MCF 10A (cell line): ENCODE measurements at regions not wholly inside any gene's neighbourhood (a gene's known extent, or its start where the extent isn't known, plus 50 kb on each side); places are given as distances from the start of the nearest gene placed in this dataset.
A peak's percentile ranks its signal among the peaks of the same experiment; 100 is the strongest.

Experiments
- BruUV-seq: library from RNA; stranded (reverse); fragments of 400-500 nt; replicated peaks from 2 replicates; lab custom pipeline; 2021; lab: Mats Ljungman, UMichigan
- CTCF ChIA-PET: fragments of 300-600 bp; sonication (Branson Sonifier 250); formaldehyde crosslinking; extraction: SDS; loops from one replicate; lab custom pipeline; 2021; ENCODE audit warnings: antibody characterized with exemption, inconsistent platforms; lab: Yijun Ruan, JAX
- POLR2A ChIA-PET: fragments of 300-600, 350-650 bp; sonication (Branson Sonifier 250); formaldehyde crosslinking; extraction: SDS; loops from one replicate; lab custom pipeline; 2020; ENCODE audit warnings: antibody characterized with exemption, inconsistent platforms; lab: Yijun Ruan, JAX
- DNase-seq: peaks from one replicate; pipeline ENCODE4 v3.0.0-alpha.2; 2018; ENCODE audit not compliant: unreplicated experiment
- H3K27ac Mint-ChIP-seq: one replicate; pipeline ENCODE4 v1.8.0; 2022; ENCODE audit warnings: mild to moderate bottlenecking, low read depth, mixed read lengths; ENCODE audit not compliant: unreplicated experiment
- H3K27me3 Mint-ChIP-seq: one replicate; pipeline ENCODE4 v1.8.0; 2022; ENCODE audit warnings: mixed read lengths; ENCODE audit not compliant: insufficient read depth, unreplicated experiment
- H3K36me3 Mint-ChIP-seq: one replicate; pipeline ENCODE4 v1.8.0; 2022; ENCODE audit warnings: mild to moderate bottlenecking, moderate library complexity, mixed read lengths; ENCODE audit not compliant: insufficient read depth, unreplicated experiment
- H3K4me1 Mint-ChIP-seq: one replicate; pipeline ENCODE4 v1.8.0; 2022; ENCODE audit warnings: mixed read lengths; ENCODE audit not compliant: insufficient read depth, unreplicated experiment
- H3K4me3 Mint-ChIP-seq: one replicate; pipeline ENCODE4 v1.8.0; 2022; ENCODE audit warnings: mild to moderate bottlenecking, moderate library complexity, mixed read lengths; ENCODE audit not compliant: unreplicated experiment
- H3K9me3 Mint-ChIP-seq: one replicate; pipeline ENCODE4 v1.8.0; 2022; ENCODE audit warnings: mixed read lengths; ENCODE audit not compliant: unreplicated experiment
- CTCF ChIP-seq: fragments of 200-600 bp; IDR thresholded peaks from one replicate; pipeline ENCODE4 v1.8.0; 2022; ENCODE audit warnings: antibody characterized with exemption, mild to moderate bottlenecking; ENCODE audit not compliant: unreplicated experiment
- intact Hi-C: fragments of 100-400 bp; cut with micrococcal nuclease; formaldehyde crosslinking; loops from 2 replicates; pipeline ENCODE4 v1.14.1; 2022

GRCh38 chr3:55158345-55158744 lies 230.5 kb upstream of the LRTM1 start:
- POLR2A ChIA-PET = interaction anchor here (1.2 kb wide), 1 partner anchor 9 kb away, joined by 3 read pairs; no protein-coding TSS in a partner anchor
- peaks cover 8% of the 10 kb centered on the region for H3K9me3 Mint-ChIP-seq
- CTCF ChIA-PET = interaction anchor here (0.6 kb wide), 1 partner anchor 9 kb away, joined by 3 read pairs; no protein-coding TSS in a partner anchor
- no peak overlapping the region for H3K4me3 Mint-ChIP-seq
- H3K36me3 Mint-ChIP-seq = no peaks in the 10 kb centered on the region
- no TSS peak for BruUV-seq
- DNase-seq = no peak
- H3K27me3 Mint-ChIP-seq = no peaks in the 10 kb centered on the region
- H3K27ac Mint-ChIP-seq = no peak overlapping the region
- TF ChIP-seq CTCF = no peak
- intact Hi-C loops = no loop called here
- H3K4me1 Mint-ChIP-seq = peaks cover 50% of the 10 kb centered on the region

- Mint-ChIP-seq H3K9me3 (peaks cover 8% of the 10 kb centered on the region), H3K27ac (no peak overlapping the region), H3K36me3 (no peaks in the 10 kb centered on the region), H3K27me3 (no peaks in the 10 kb centered on the region), H3K4me3 (no peak overlapping the region), H3K4me1 (peaks cover 44% of the 10 kb centered on the region)
- intact Hi-C loops = no loop called here
- BruUV-seq = no TSS peak
- TF ChIP-seq CTCF = no peak
- DNase-seq = no peak
- ChIA-PET POLR2A (interaction anchor here (1.0 to 1.2 kb wide), 2 partner anchors 8 to 10 kb away, joined by 3 to 5 read pairs; no protein-coding TSS in a partner anchor), CTCF (interaction anchor here (0.6 kb wide), 1 partner anchor 10 kb away, joined by 3 read pairs; no protein-coding TSS in a partner anchor)
These were observed 229.9 kb upstream of the LRTM1 start for GRCh38 chr3:55157731-55158130.

GRCh38 chr3:55156851-55157650 lies 229.2 kb upstream of the LRTM1 start:
- ChIA-PET POLR2A (interaction anchor here (1.0 to 1.2 kb wide), 2 partner anchors 7 to 10 kb away, joined by 3 to 5 read pairs; no protein-coding TSS in a partner anchor), CTCF (no interaction called here)
- TF ChIP-seq CTCF = no peak
- intact Hi-C loops = no loop called here
- H3K27me3 Mint-ChIP-seq = no peaks in the 10 kb centered on the region
- peak; percentile 26 for DNase-seq
- H3K9me3 Mint-ChIP-seq = peaks cover 8% of the 10 kb centered on the region
- no peak overlapping the region for H3K4me3 Mint-ChIP-seq
- H3K27ac Mint-ChIP-seq = no peak overlapping the region
- peaks cover 37% of the 10 kb centered on the region for H3K4me1 Mint-ChIP-seq
- no TSS peak for BruUV-seq
- no peaks in the 10 kb centered on the region for H3K36me3 Mint-ChIP-seq

- no peak overlapping the region for H3K27ac Mint-ChIP-seq
- no peak for DNase-seq
- H3K27me3 Mint-ChIP-seq = no peaks in the 10 kb centered on the region
- BruUV-seq = no TSS peak
- ChIA-PET POLR2A (no interaction called here), CTCF (interaction anchor here (0.6 to 0.7 kb wide), 3 partner anchors 37 to 289 kb away, joined by 3 to 6 read pairs (median 3); no protein-coding TSS in a partner anchor)
- no peaks in the 10 kb centered on the region for H3K4me1 Mint-ChIP-seq
- H3K4me3 Mint-ChIP-seq = no peak overlapping the region
- no peak for TF ChIP-seq CTCF
- no peaks in the 10 kb centered on the region for H3K36me3 Mint-ChIP-seq
- no peaks in the 10 kb centered on the region for H3K9me3 Mint-ChIP-seq
- intact Hi-C loops = no loop called here
These were observed 220.2 kb upstream of the LRTM1 start for GRCh38 chr3:55147856-55148720.
